OCI-LY7 (cell line): ENCODE measurements at regions not wholly inside any gene's neighbourhood (a gene's known extent, or its start where the extent isn't known, plus 50 kb on each side); places are given as distances from the start of the nearest gene placed in this dataset.

Experiments
- BruUV-seq: library from RNA; stranded (reverse); fragments of 400-500 nt; replicated peaks from 2 replicates; lab custom pipeline; 2021; lab: Mats Ljungman, UMichigan
- CTCF ChIA-PET: fragments of 300-600 bp; sonication (Branson Sonifier 250); formaldehyde crosslinking; loops from one replicate; lab custom pipeline; 2022; ENCODE audit warnings: antibody characterized with exemption; ENCODE audit not compliant: unreplicated experiment; lab: Charles Lee
- POLR2A ChIA-PET: fragments of 300-600 bp; sonication (Branson Sonifier 250); formaldehyde crosslinking; loops from one replicate; lab custom pipeline; 2022; ENCODE audit warnings: antibody characterized with exemption; lab: Charles Lee
- DNase-seq: peaks from one replicate; pipeline ENCODE4 v3.0.0-alpha.2; 2015; ENCODE audit warnings: low spot score
- H2AFZ ChIP-seq: fragments of 200-600 bp; sonication (generic), shearing (Covaris generic); 2 replicates; pipeline ENCODE4 v1.6.1; 2014; ENCODE audit warnings: mild to moderate bottlenecking, antibody characterized with exemption, low read length, moderate library complexity
- H3K27ac ChIP-seq: fragments of 200-600 bp; sonication (generic); 2 replicates; pipeline ENCODE4 v1.5.1; 2014; ENCODE audit warnings: mixed run types, low read depth, mild to moderate bottlenecking, moderate library complexity, low read length, inconsistent platforms; ENCODE audit not compliant: poor library complexity, severe bottlenecking
- H3K36me3 ChIP-seq: fragments of 200-600 bp; sonication (generic); 2 replicates; pipeline ENCODE4 v1.6.1; 2014; ENCODE audit warnings: mild to moderate bottlenecking, antibody characterized with exemption, low read length, moderate library complexity, mixed read lengths; ENCODE audit not compliant: insufficient read depth
- H3K4me1 ChIP-seq: fragments of 200-600 bp; sonication (generic); 2 replicates; pipeline ENCODE4 v1.5.1; 2014; ENCODE audit warnings: mild to moderate bottlenecking, low read length; ENCODE audit not compliant: insufficient read depth, poor library complexity, severe bottlenecking
- H3K4me2 ChIP-seq: fragments of 200-600 bp; sonication (generic); 2 replicates; pipeline ENCODE4 v1.6.1; 2014; ENCODE audit warnings: mild to moderate bottlenecking, low read length
- H3K4me3 ChIP-seq: fragments of 200-600 bp; sonication (generic); 2 replicates; pipeline ENCODE4 v1.5.1; 2014; ENCODE audit warnings: mild to moderate bottlenecking, low read depth, low read length; ENCODE audit not compliant: poor library complexity, severe bottlenecking
- H3K79me2 ChIP-seq: fragments of 200-600 bp; sonication (generic); 2 replicates; pipeline ENCODE4 v1.6.1; 2016; ENCODE audit warnings: low read depth, mild to moderate bottlenecking, low read length, moderate library complexity, mixed read lengths; ENCODE audit not compliant: insufficient read depth
- H3K9me2 ChIP-seq: fragments of 200-600 bp; sonication (generic); 2 replicates; pipeline ENCODE4 v1.6.1; 2016; ENCODE audit warnings: mild to moderate bottlenecking, low read length, mixed read lengths; ENCODE audit not compliant: insufficient read depth
- H3K9me3 ChIP-seq: fragments of 200-600 bp; sonication (generic); 2 replicates; pipeline ENCODE4 v1.6.1; 2014; ENCODE audit warnings: mild to moderate bottlenecking, mixed run types, low read length, mixed read lengths
- H4K20me1 ChIP-seq: fragments of 200-600 bp; sonication (generic); 2 replicates; pipeline ENCODE4 v1.6.1; 2014; ENCODE audit warnings: mild to moderate bottlenecking, antibody characterized with exemption, low read length, moderate library complexity, mixed read lengths; ENCODE audit not compliant: insufficient read depth
- CTCF ChIP-seq: fragments of 200-600 bp; sonication (generic); conservative IDR thresholded peaks from 2 replicates; pipeline ENCODE4 v1.5.1; 2014; ENCODE audit warnings: mild to moderate bottlenecking, antibody characterized with exemption, low read length, moderate library complexity, mixed read lengths
- EZH2phosphoT487 ChIP-seq: fragments of 200-600 bp; sonication (generic); IDR thresholded peaks from 2 replicates; pipeline ENCODE4 v1.6.1; 2018; ENCODE audit warnings: low read depth, borderline replicate concordance, mild to moderate bottlenecking, mixed run types, antibody characterized with exemption, low read length, moderate library complexity, mixed read lengths
- intact Hi-C: fragments of 100-400 bp; cut with micrococcal nuclease; formaldehyde crosslinking; loops from one replicate; pipeline ENCODE4 v1.10.0; 2022; ENCODE audit not compliant: unreplicated experiment

DNA sequence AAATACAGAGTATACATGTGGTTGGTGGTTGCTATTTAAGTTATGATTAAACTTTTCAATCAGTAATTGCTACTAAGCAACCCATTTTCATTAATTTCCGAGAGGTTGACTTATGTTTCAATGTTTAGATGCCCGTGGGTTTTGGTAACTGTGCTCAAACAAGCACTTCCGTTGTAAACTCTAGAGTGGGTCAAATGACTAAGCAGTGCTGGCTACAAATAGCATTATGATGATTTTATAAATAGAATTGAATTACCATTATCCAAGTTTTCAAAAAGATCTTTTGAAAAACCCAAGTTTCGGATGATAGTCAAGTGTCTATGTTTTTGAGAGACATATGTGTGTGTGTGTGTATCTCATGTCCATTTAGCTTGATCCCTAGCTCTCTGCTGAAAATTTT lies 2369.4 kb upstream of the ACO1 start:
- H3K9me2 ChIP-seq, result no peaks in the 10 kb centered on the region
- DNase-seq, result no peak
- H3K4me1 ChIP-seq, result no peaks in the 10 kb centered on the region
- H3K79me2 ChIP-seq, result no peaks in the 10 kb centered on the region
- H3K36me3 ChIP-seq, result no peaks in the 10 kb centered on the region
- intact Hi-C loops, result no loop called here
- H4K20me1 ChIP-seq, result no peaks in the 10 kb centered on the region
- ChIA-PET POLR2A (interaction anchor here (0.6 kb wide), 1 partner anchor 41 kb away, joined by 4 read pairs; no protein-coding TSS in a partner anchor), CTCF (no interaction called here)
- no peaks in the 10 kb centered on the region for H3K9me3 ChIP-seq
- TF ChIP-seq CTCF (no peak), EZH2phosphoT487 (no peak)
- H3K27ac ChIP-seq, result no peak overlapping the region
- no peak overlapping the region for H3K4me3 ChIP-seq
- no peak overlapping the region for H2AFZ ChIP-seq
- BruUV-seq, result no TSS peak
- no peak overlapping the region for H3K4me2 ChIP-seq

- H2AFZ ChIP-seq, result no peak overlapping the region
- POLR2A ChIA-PET, result interaction anchor here (1.8 kb wide), 1 partner anchor 14 kb away, joined by 6 read pairs; no protein-coding TSS in a partner anchor
- H3K4me1 ChIP-seq, result no peaks in the 10 kb centered on the region
- H3K9me3 ChIP-seq, result no peaks in the 10 kb centered on the region
- DNase-seq, result no peak
- TF ChIP-seq EZH2phosphoT487, result no peak
- TF ChIP-seq CTCF, result no peak
- no peaks in the 10 kb centered on the region for H4K20me1 ChIP-seq
- no TSS peak for BruUV-seq
- intact Hi-C loops, result no loop called here
- H3K4me2 ChIP-seq, result no peak overlapping the region
- CTCF ChIA-PET, result no interaction called here
- H3K4me3 ChIP-seq, result no peak overlapping the region
- no peak overlapping the region for H3K27ac ChIP-seq
- H3K36me3 ChIP-seq, result no peaks in the 10 kb centered on the region
- no peaks in the 10 kb centered on the region for H3K9me2 ChIP-seq
- no peaks in the 10 kb centered on the region for H3K79me2 ChIP-seq
Measured at GRCh38 chr9:30020161-30020560, 2364.3 kb upstream of the ACO1 start.

- no peaks in the 10 kb centered on the region for H3K4me1 ChIP-seq
- no TSS peak for BruUV-seq
- intact Hi-C loops, result no loop called here
- POLR2A ChIA-PET, result interaction anchor here (0.9 kb wide), 1 partner anchor 10 kb away, joined by 4 read pairs; no protein-coding TSS in a partner anchor
- H3K4me2 ChIP-seq, result no peak overlapping the region
- H3K9me2 ChIP-seq, result no peaks in the 10 kb centered on the region
- no peak for DNase-seq
- no peaks in the 10 kb centered on the region for H4K20me1 ChIP-seq
- H3K9me3 ChIP-seq, result no peaks in the 10 kb centered on the region
- H2AFZ ChIP-seq, result no peak overlapping the region
- no peak overlapping the region for H3K4me3 ChIP-seq
- CTCF ChIA-PET, result no interaction called here
- no peaks in the 10 kb centered on the region for H3K79me2 ChIP-seq
- H3K36me3 ChIP-seq, result no peaks in the 10 kb centered on the region
- H3K27ac ChIP-seq, result no peak overlapping the region
- TF ChIP-seq CTCF, result no peak
- no peak for TF ChIP-seq EZH2phosphoT487
Measured at GRCh38 chr9:30035761-30036160, 2348.7 kb upstream of the ACO1 start.
